HL-60 (cell line): ENCODE measurements at regions not wholly inside any gene's neighbourhood (a gene's known extent, or its start where the extent isn't known, plus 50 kb on each side); places are given as distances from the start of the nearest gene placed in this dataset.

Experiments
- DNase-seq, 2 experiments: peaks; one replicate each; pipeline ENCODE4 v3.0.0-alpha.2; 2010 to 2020; ENCODE audit warnings: low read depth in 1 of 2, low spot score in 1 of 2
- H3K27ac ChIP-seq: fragments of 250-450 bp; sonication (Bioruptor Pico); replicated peaks from 2 replicates; pipeline ENCODE4 v1.5.1; 2020; ENCODE audit warnings: mild to moderate bottlenecking, moderate library complexity
- H3K27me3 ChIP-seq: fragments of 250-450 bp; sonication (Bioruptor Pico); 2 replicates; pipeline ENCODE4 v1.5.1; 2021; ENCODE audit warnings: mild to moderate bottlenecking, moderate library complexity; ENCODE audit not compliant: insufficient read depth, poor library complexity, severe bottlenecking
- H3K4me3 ChIP-seq: replicated peaks from 2 replicates; pipeline ENCODE4 v1.5.1; 2011; ENCODE audit warnings: mild to moderate bottlenecking, control low read depth, low read length; ENCODE audit not compliant: insufficient read depth
- CTCF ChIP-seq: IDR thresholded peaks from one replicate; pipeline ENCODE4 v1.5.1; 2011; ENCODE audit warnings: low read length, control low read depth, inconsistent platforms; ENCODE audit not compliant: insufficient read depth
- GABPA ChIP-seq: IDR thresholded peaks from 2 replicates; pipeline ENCODE4 v1.6.1; 2012; ENCODE audit warnings: low read depth
- POLR2AphosphoS5 ChIP-seq: IDR thresholded peaks from 2 replicates; pipeline ENCODE4 v1.6.1; 2012; ENCODE audit warnings: low read depth
- REST ChIP-seq: IDR thresholded peaks from 2 replicates; pipeline ENCODE4 v1.6.1; 2012; ENCODE audit warnings: low read depth; ENCODE audit not compliant: insufficient replicate concordance
- SPI1 ChIP-seq: IDR thresholded peaks from 2 replicates; pipeline ENCODE4 v1.6.1; 2012; ENCODE audit warnings: low read depth, mild to moderate bottlenecking, borderline replicate concordance

GRCh38 chr3:170780471-170780870 lies 89.5 kb downstream of the RPL22L1 start:
- H3K27ac ChIP-seq: no peak overlapping the region

GRCh38 chr3:170778240-170779217 lies 91.5 kb downstream of the RPL22L1 start:
- H3K27ac ChIP-seq: no peak overlapping the region
- peaks cover 4% of the 10 kb centered on the region for H3K27me3 ChIP-seq
- TF ChIP-seq GABPA (no peak), POLR2AphosphoS5 (no peak), REST (no peak), CTCF (no peak), SPI1 (no peak)
- DNase-seq: no peak
- H3K4me3 ChIP-seq: no peak overlapping the region

More at GRCh38 chr3:170780471-170780870, 89.5 kb downstream of the RPL22L1 start:
- H3K4me3 ChIP-seq: no peak overlapping the region
- TF ChIP-seq SPI1 (no peak), CTCF (no peak), POLR2AphosphoS5 (no peak), GABPA (no peak)
- H3K27me3 ChIP-seq: peaks cover 3% of the 10 kb centered on the region
- no peak for DNase-seq

GRCh38 chr3:170777564-170777926 lies 92.5 kb downstream of the RPL22L1 start:
- H3K27ac ChIP-seq: no peak overlapping the region
- peaks cover 4% of the 10 kb centered on the region for H3K27me3 ChIP-seq
- no peak for DNase-seq
- TF ChIP-seq REST: no peak
- TF ChIP-seq GABPA: no peak
- TF ChIP-seq SPI1: no peak
- no peak for TF ChIP-seq CTCF
- TF ChIP-seq POLR2AphosphoS5: no peak
- H3K4me3 ChIP-seq: no peak overlapping the region
